ENCODE measurements at regions not wholly inside any gene's neighbourhood (a gene's known extent, or its start where the extent isn't known, plus 50 kb on each side); places are given as distances from the start of the nearest gene placed in this dataset.
"Not testable (repeated sequence)": the region's sequence is repeated elsewhere in the genome, so short reads cannot be mapped to it uniquely, and the experiment has no call there.

DNA sequence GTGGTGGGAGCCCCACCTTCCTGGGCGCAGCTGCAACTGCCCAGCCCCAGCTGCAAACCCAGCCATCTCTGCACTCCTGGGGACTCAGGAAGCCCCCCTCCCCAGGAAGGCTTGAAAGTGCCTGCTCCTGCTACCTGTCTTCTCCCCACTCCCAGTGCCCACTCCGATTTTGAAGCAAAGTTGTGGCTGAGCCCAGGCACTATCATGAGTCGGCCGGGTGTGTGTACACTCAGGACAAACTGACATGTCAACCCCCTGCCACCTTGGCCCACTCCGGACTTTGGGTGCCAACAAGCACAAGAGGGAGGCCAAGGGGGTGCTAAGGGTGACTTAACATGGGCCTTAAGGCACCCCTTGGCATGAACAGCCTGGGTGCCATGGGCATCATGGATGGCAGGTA, 325.5 kb upstream of the PTGER4 start:
- Mint-ChIP-seq H3K4me3 (ENCODE audit: unreplicated experiment) (no peak overlapping the region), H3K27ac (ENCODE audit: unreplicated experiment) (no peak overlapping the region), H3K4me1 (ENCODE audit: low read depth) (no peaks in the 10 kb centered on the region), H3K9me3 (ENCODE audit: low read depth) (peaks cover 30% of the 10 kb centered on the region), H3K27me3 (ENCODE audit: low read depth) (peaks cover 16% of the 10 kb centered on the region), H3K36me3 (ENCODE audit: low read depth) (peaks cover 18% of the 10 kb centered on the region)
- DNase-seq (ENCODE audit: low spot score), result peak; percentile 54
- TF ChIP-seq, protein P1, sequence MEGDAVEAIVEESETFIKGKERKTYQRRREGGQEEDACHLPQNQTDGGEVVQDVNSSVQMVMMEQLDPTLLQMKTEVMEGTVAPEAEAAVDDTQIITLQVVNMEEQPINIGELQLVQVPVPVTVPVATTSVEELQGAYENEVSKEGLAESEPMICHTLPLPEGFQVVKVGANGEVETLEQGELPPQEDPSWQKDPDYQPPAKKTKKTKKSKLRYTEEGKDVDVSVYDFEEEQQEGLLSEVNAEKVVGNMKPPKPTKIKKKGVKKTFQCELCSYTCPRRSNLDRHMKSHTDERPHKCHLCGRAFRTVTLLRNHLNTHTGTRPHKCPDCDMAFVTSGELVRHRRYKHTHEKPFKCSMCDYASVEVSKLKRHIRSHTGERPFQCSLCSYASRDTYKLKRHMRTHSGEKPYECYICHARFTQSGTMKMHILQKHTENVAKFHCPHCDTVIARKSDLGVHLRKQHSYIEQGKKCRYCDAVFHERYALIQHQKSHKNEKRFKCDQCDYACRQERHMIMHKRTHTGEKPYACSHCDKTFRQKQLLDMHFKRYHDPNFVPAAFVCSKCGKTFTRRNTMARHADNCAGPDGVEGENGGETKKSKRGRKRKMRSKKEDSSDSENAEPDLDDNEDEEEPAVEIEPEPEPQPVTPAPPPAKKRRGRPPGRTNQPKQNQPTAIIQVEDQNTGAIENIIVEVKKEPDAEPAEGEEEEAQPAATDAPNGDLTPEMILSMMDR (IDR thresholded peaks at IDR 0.05), result no peak

DNA sequence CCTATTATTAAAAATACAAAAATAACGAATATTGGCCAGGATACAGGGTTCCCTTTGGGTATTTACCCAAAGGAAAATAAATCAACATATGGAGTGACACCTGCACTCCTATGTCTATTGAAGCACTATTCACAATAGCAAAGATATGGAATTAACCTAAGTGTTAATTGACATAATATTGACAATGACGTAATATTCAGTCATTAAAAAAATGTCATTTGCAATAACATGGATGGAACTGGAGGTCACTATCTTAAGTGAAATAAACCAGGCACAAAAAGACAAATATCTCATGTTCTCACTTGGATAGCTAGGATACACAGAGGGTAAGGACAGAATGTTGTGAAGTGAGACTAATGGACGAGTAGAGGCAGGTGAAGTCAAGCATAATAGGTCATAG, 326.3 kb upstream of the PTGER4 start:
- peaks cover 19% of the 10 kb centered on the region for H3K36me3 Mint-ChIP-seq (ENCODE audit: low read depth)
- TF ChIP-seq, protein P1 (IDR thresholded peaks at IDR 0.05), result no peak
- no peak overlapping the region for H3K27ac Mint-ChIP-seq (ENCODE audit: unreplicated experiment)
- H3K4me3 Mint-ChIP-seq (ENCODE audit: unreplicated experiment), result no peak overlapping the region
- peaks cover 33% of the 10 kb centered on the region for H3K9me3 Mint-ChIP-seq (ENCODE audit: low read depth)
- H3K4me1 Mint-ChIP-seq (ENCODE audit: low read depth), result no peaks in the 10 kb centered on the region
- H3K27me3 Mint-ChIP-seq (ENCODE audit: low read depth), result peaks cover 16% of the 10 kb centered on the region
- no peak for DNase-seq (ENCODE audit: low spot score)

DNA sequence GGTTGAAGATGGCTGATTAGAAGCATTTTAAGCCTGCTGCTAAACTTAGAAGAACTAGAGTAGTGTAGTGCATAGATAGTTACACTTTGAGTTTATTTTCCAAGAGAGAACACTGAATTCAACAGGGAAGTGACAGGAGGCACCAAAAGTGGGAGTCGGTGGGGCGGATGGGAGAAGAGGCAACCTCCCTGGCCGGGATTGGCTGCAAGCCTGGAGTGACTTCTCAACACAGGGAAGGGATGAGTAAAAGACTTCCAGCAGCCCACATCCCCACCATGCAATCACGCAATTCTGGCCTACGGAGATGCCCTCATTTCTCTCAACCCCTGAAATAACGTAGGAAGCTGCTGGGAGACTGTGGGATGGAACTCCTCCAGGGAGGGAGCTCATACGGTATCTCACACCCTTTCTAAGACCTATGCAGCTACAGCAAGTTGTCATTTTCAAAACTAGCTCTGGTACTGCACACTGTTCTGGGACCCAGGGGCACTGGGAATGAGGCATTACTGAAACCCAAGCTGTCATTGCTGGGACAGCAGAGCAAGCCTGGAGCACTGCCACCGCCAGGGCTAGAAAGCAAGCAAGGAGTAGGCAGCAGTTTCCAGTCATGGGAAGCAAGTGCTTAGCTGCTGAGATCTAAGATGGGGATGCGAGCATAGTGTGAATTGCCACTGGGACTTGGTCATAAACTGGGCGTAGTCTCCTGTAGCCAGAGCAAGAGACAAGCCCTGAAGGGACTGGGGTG, 331.6 kb upstream of the PTGER4 start:
- H3K4me3 Mint-ChIP-seq (ENCODE audit: unreplicated experiment), result no peak overlapping the region

DNA sequence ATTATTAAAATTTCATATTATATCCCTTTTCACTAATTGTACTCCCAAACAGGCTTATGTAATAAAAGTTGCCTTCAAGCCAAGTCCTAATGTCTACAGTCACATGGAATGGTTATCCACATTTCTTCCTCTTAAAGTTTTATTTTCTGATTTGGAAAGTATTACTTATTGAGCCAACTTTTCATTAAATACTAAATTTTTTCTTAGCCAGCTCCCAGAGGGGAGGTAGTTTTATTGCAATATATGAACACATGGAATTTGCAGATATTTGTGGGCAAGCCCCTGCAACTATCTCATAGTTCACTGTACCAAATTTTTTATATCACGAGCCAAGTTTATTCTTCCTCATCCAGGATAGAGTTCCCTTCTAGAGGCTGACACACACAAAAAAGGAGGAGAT, 332.8 kb upstream of the PTGER4 start:
- Mint-ChIP-seq H3K27ac (ENCODE audit: unreplicated experiment) (no peak overlapping the region), H3K9me3 (ENCODE audit: low read depth) (peaks cover 27% of the 10 kb centered on the region), H3K36me3 (ENCODE audit: low read depth) (peaks cover 18% of the 10 kb centered on the region), H3K27me3 (ENCODE audit: low read depth) (peaks cover 28% of the 10 kb centered on the region), H3K4me3 (ENCODE audit: unreplicated experiment) (no peak overlapping the region), H3K4me1 (ENCODE audit: low read depth) (no peaks in the 10 kb centered on the region)
- no peak for DNase-seq (ENCODE audit: low spot score)
- TF ChIP-seq, protein P1 (IDR thresholded peaks at IDR 0.05), result no peak

More for the DNA sequence above, 331.6 kb upstream of the PTGER4 start:
- Mint-ChIP-seq H3K27me3 (ENCODE audit: low read depth) (peaks cover 21% of the 10 kb centered on the region), H3K4me1 (ENCODE audit: low read depth) (no peaks in the 10 kb centered on the region), H3K36me3 (ENCODE audit: low read depth) (peaks cover 21% of the 10 kb centered on the region), H3K9me3 (ENCODE audit: low read depth) (peaks cover 33% of the 10 kb centered on the region), H3K27ac (ENCODE audit: unreplicated experiment) (no peak overlapping the region)
- no peak for DNase-seq (ENCODE audit: low spot score)
- TF ChIP-seq, protein P1 (IDR thresholded peaks at IDR 0.05), result no peak

DNA sequence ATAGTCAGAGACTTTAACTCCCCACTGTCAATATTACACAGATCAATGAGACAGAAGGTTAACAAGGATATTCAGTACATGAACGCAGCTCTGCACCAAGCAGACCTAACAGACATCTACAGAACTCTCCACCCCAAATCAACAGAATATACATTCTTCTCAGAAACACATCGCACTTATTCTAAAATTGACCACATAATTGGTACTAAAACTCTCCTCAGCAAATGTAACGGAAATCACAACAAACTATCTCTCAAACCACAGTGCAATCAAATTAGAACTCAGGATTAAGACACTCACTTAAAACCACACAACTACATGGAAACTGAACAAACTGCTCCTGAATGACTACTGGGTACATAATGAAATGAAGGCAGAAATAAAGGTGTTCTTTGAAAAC, 341.3 kb upstream of the PTGER4 start:
- DNase-seq (ENCODE audit: low spot score); H3K27ac Mint-ChIP-seq (ENCODE audit: unreplicated experiment); H3K4me1 Mint-ChIP-seq (ENCODE audit: low read depth); H3K36me3 Mint-ChIP-seq (ENCODE audit: low read depth); H3K9me3 Mint-ChIP-seq (ENCODE audit: low read depth); H3K4me3 Mint-ChIP-seq (ENCODE audit: unreplicated experiment): not testable (repeated sequence)
- peaks cover 23% of the 10 kb centered on the region for H3K27me3 Mint-ChIP-seq (ENCODE audit: low read depth)

DNA sequence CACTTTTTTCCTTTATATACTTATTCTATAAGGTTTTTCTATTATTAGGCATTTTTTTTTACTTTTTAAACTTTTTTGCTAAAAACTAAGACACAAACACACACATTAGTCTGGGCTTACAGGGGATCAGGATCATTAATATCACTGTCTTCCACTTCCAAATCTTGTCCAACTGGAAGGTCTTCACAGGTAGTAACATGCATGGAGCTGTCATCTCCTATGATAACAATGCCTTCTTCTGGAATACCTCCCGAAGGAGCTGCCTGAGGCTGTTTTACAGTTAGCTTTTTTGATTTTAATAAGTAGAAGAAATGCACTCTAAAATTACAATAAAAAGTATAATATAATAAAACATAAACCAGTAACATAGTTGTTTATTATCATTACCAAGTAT, 345.5 kb upstream of the PTGER4 start:
- H3K27ac Mint-ChIP-seq (ENCODE audit: unreplicated experiment), result no peak overlapping the region
- no peaks in the 10 kb centered on the region for H3K9me3 Mint-ChIP-seq (ENCODE audit: low read depth)
- no peak overlapping the region for H3K4me3 Mint-ChIP-seq (ENCODE audit: unreplicated experiment)
- TF ChIP-seq, protein P1 (IDR thresholded peaks at IDR 0.05), result no peak
- peaks cover 16% of the 10 kb centered on the region for H3K27me3 Mint-ChIP-seq (ENCODE audit: low read depth)
- no peaks in the 10 kb centered on the region for H3K36me3 Mint-ChIP-seq (ENCODE audit: low read depth)
- H3K4me1 Mint-ChIP-seq (ENCODE audit: low read depth), result peaks cover 9% of the 10 kb centered on the region
- DNase-seq (ENCODE audit: low spot score), result no peak
